Upper lobe of right lung (tissue), 1 donor: ENCODE measurements at regions not wholly inside any gene's neighbourhood (a gene's known extent, or its start where the extent isn't known, plus 50 kb on each side); places are given as distances from the start of the nearest gene placed in this dataset.

Experiments used
- ATAC-seq: fragments of 200-7000 bp; cut with Tn5 transposase; one replicate; pipeline ENCODE4 v1.9.1; 2020; ENCODE audit warnings: mild to moderate bottlenecking, moderate library complexity
- DNase-seq: peaks from one replicate; pipeline ENCODE4 v3.0.0-alpha.2; 2020
- H3K27ac ChIP-seq: fragments of 200-600 bp; one replicate; pipeline ENCODE4 v1.8.0; 2022
- H3K27me3 ChIP-seq: fragments of 200-600 bp; one replicate; pipeline ENCODE4 v1.8.0; 2022; ENCODE audit warnings: mild to moderate bottlenecking
- H3K36me3 ChIP-seq: fragments of 200-600 bp; one replicate; pipeline ENCODE4 v1.8.0; 2022
- H3K4me1 ChIP-seq: fragments of 200-600 bp; one replicate; pipeline ENCODE4 v1.8.0; 2022
- H3K4me3 ChIP-seq: fragments of 200-600 bp; one replicate; pipeline ENCODE4 v1.8.0; 2022; ENCODE audit warnings: mild to moderate bottlenecking
- H3K9me3 ChIP-seq: fragments of 200-600 bp; one replicate; pipeline ENCODE4 v1.8.0; 2022
- CTCF ChIP-seq: fragments of 200-600 bp; IDR thresholded peaks from one replicate; pipeline ENCODE4 v1.8.0; 2022; ENCODE audit warnings: antibody characterized with exemption
- intact Hi-C: fragments of 100-400 bp; cut with DNase I; formaldehyde crosslinking; loops from one replicate; pipeline ENCODE4 v1.11.0; 2022
- donor health status: DM: no; HTN: yes; CAD: no; lungs with severe emphysema.

GRCh38 chr13:77437267-77437666 lies 98.2 kb upstream of the SCEL start:
- DNase-seq: no peak
- no peak for ATAC-seq
- no peaks in the 10 kb centered on the region for H3K9me3 ChIP-seq
- no peaks in the 10 kb centered on the region for H3K27me3 ChIP-seq
- no peaks in the 10 kb centered on the region for H3K36me3 ChIP-seq
- H3K4me1 ChIP-seq: no peaks in the 10 kb centered on the region
- H3K4me3 ChIP-seq: no peak overlapping the region
- no peak for TF ChIP-seq CTCF
- intact Hi-C loops: no loop called here
- no peak overlapping the region for H3K27ac ChIP-seq

DNA sequence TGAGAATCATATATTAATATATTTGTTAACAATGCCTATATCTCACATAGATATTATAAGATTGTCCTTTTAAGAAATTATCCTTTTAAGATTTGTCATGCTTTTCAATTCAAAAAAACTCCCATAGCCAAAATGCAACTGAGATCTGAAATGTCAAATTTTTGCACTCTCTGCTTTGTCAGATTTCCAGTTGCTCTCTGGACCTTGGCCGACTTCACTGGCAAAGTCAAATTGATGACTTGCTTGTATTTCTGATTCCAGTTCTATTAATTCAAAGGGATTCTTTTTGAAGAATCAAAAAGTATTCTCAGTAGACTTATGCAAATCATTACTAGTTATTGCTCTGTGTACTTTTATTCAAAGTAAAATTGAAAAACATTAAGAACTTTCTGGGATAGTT lies 101.2 kb upstream of the SCEL start:
- Histone ChIP-seq H3K4me3 (no peak overlapping the region), H3K9me3 (no peaks in the 10 kb centered on the region), H3K36me3 (no peaks in the 10 kb centered on the region), H3K27ac (no peak overlapping the region), H3K27me3 (no peaks in the 10 kb centered on the region), H3K4me1 (no peaks in the 10 kb centered on the region)
- no peak for TF ChIP-seq CTCF
- DNase-seq (no peak), ATAC-seq (no peak)
- intact Hi-C loops: no loop called here

DNA sequence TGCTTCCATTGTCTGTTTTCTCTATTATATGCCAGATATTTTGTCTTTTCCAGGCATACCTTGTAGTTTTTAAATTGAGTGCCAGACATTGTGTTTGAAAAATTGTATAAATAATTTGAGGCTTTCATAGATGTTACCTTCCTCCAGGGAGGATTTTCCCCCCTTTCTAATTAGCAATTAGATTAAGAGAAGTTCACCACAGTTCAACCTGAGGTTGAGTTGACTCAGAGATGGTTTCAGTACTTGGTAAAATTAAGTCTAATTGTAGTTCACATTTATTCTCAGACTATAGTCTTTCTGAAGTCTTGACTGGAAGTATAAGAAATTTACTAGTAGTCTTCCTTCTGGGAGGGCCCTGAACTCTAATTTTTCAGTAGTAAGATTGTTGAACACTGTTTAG lies 104.1 kb upstream of the SCEL start:
- no peak for DNase-seq
- H3K36me3 ChIP-seq: no peaks in the 10 kb centered on the region
- no peak overlapping the region for H3K4me3 ChIP-seq
- H3K4me1 ChIP-seq: no peaks in the 10 kb centered on the region
- no peak overlapping the region for H3K27ac ChIP-seq
- no peak for ATAC-seq
- no peaks in the 10 kb centered on the region for H3K27me3 ChIP-seq
- no peaks in the 10 kb centered on the region for H3K9me3 ChIP-seq
- intact Hi-C loops: no loop called here
- no peak for TF ChIP-seq CTCF

GRCh38 chr13:77430377-77430951 lies 103.6 kb upstream of the MYCBP2 start:
- Histone ChIP-seq H3K4me1 (no peaks in the 10 kb centered on the region), H3K36me3 (no peaks in the 10 kb centered on the region), H3K9me3 (no peaks in the 10 kb centered on the region), H3K4me3 (no peak overlapping the region), H3K27me3 (no peaks in the 10 kb centered on the region), H3K27ac (no peak overlapping the region)
- ATAC-seq (no peak), DNase-seq (no peak)
- intact Hi-C loops: no loop called here
- no peak for TF ChIP-seq CTCF

DNA sequence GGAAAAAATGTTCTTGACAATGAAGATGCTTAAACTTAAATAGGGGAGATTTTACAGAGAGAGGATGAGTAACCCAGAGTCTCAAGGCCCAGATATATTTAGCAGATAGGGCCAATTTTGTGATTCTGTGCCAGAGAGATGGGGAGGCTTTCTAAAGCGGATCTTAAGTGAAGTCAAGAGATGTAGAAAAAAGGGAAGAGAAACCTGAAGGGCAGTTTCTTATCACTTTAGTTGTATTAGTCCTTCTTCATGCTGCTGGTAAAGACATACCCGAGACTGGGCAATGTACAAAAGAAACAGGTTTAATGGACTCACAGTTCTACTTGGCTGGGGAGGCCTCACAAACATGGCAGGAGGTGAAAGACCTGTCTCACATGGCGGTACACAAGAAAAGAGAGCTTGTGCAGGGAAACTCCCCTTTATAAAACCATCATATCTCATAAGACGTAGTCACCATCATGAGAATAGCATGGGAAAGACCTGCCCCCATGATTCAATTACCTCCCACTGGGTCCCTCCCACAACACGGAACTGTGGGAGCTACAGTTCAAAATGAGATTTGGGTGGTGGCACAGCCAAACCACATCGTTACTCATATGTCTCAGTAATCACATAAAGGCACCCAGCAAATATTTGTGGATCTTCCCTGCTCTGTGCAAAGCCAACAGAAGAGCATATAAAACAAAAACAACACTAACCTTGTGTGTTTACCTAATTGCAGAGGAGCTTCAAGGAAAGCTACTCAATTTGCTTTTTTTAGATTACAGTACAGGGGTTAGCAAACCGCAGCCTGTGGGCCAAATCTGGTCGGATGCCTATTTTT lies 102.6 kb upstream of the MYCBP2 start:
- DNase-seq: no peak
- TF ChIP-seq CTCF: no peak
- Histone ChIP-seq H3K4me1 (no peaks in the 10 kb centered on the region), H3K36me3 (no peaks in the 10 kb centered on the region), H3K27me3 (no peaks in the 10 kb centered on the region), H3K9me3 (no peaks in the 10 kb centered on the region), H3K4me3 (no peak overlapping the region), H3K27ac (no peak overlapping the region)
- no peak for ATAC-seq
- intact Hi-C loops: no loop called here
